Fibroblast of lung (primary cell): ENCODE measurements at regions not wholly inside any gene's neighbourhood (a gene's known extent, or its start where the extent isn't known, plus 50 kb on each side); places are given as distances from the start of the nearest gene placed in this dataset.

Source experiments
- EZH2 ChIP-seq: IDR thresholded peaks from 2 replicates; pipeline ENCODE4 v1.5.1; 2012; ENCODE audit warnings: low read length, control low read depth, mild to moderate bottlenecking; ENCODE audit errors: missing control alignments
- TF ChIP-seq, protein P1 (sequence below), 2 donors: IDR thresholded peaks in 1 of 2; conservative IDR thresholded peaks in 1 of 2; 1 replicate in 1 of 2; 2 replicates in 1 of 2; pipeline ENCODE4 v1.5.1; 2011 to 2012; ENCODE audit warnings: low read length in 2 of 2, control low read depth in 1 of 2, inconsistent platforms in 1 of 2, low read depth in 1 of 2, mild to moderate bottlenecking in 1 of 2

DNA sequence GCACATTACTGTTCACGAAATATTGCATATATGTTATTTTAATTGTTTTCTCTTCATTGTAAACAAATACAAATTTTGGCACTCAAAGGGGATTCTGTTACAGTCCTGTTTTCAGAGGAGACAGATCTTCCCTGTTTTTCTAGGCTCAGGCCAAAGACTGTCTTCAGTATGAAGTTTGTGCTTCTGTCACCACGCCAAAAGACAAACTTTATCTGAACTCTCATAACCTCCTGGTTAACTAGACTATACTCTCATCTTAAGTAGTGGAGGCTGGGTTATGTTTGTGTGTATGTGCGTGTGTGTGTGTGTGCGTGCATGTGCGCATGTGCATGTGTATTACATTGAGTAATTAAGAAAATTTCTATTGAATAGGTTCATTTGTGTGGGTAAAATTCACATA is 676.8 kb upstream of the HS3ST1 start:
- TF ChIP-seq, protein P1, sequence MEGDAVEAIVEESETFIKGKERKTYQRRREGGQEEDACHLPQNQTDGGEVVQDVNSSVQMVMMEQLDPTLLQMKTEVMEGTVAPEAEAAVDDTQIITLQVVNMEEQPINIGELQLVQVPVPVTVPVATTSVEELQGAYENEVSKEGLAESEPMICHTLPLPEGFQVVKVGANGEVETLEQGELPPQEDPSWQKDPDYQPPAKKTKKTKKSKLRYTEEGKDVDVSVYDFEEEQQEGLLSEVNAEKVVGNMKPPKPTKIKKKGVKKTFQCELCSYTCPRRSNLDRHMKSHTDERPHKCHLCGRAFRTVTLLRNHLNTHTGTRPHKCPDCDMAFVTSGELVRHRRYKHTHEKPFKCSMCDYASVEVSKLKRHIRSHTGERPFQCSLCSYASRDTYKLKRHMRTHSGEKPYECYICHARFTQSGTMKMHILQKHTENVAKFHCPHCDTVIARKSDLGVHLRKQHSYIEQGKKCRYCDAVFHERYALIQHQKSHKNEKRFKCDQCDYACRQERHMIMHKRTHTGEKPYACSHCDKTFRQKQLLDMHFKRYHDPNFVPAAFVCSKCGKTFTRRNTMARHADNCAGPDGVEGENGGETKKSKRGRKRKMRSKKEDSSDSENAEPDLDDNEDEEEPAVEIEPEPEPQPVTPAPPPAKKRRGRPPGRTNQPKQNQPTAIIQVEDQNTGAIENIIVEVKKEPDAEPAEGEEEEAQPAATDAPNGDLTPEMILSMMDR (conservative IDR thresholded peaks at IDR 0.05 in 1 of 2, IDR thresholded peaks at IDR 0.05 in 1 of 2; ENCODE audit: low read depth in 1 of 2, low read length in 2 of 2): no peak
- no peak for TF ChIP-seq EZH2
